Psoas muscle (tissue), 7 donors: ENCODE measurements at regions not wholly inside any gene's neighbourhood (a gene's known extent, or its start where the extent isn't known, plus 50 kb on each side); places are given as distances from the start of the nearest gene placed in this dataset.

Source experiments
- ATAC-seq, 4 donors: fragments of 200-7000 bp; cut with Tn5 transposase; one replicate each; pipeline ENCODE4 v1.9.1; 2020; ENCODE audit warnings: moderate library complexity in 3 of 4, mild to moderate bottlenecking in 2 of 4
- DNase-seq, 2 donors: peaks; one replicate each; pipeline ENCODE4 v3.0.0-alpha.2; 2020
- H3K27ac ChIP-seq: fragments of 200-600 bp; one replicate; pipeline ENCODE4 v1.8.0; 2022
- H3K27me3 ChIP-seq, 3 donors: fragments of 200-600 bp in 1 of 3; one replicate each; pipeline versions ENCODE4 v1.6.1 to v1.8.0; 2013 to 2022; ENCODE audit warnings: low read length in 2 of 3, mild to moderate bottlenecking in 2 of 3, moderate library complexity in 1 of 3; ENCODE audit not compliant: insufficient read depth in 3 of 3
- H3K36me3 ChIP-seq, 2 donors: fragments of 200-600 bp in 1 of 2; one replicate each; pipeline versions ENCODE4 v1.6.1 to v1.8.0; 2013 to 2022; ENCODE audit warnings: low read depth in 1 of 2, mild to moderate bottlenecking in 1 of 2, moderate library complexity in 1 of 2; ENCODE audit not compliant: insufficient read depth in 1 of 2
- H3K4me1 ChIP-seq: fragments of 200-600 bp; one replicate; pipeline ENCODE4 v1.8.0; 2022
- H3K4me3 ChIP-seq: fragments of 200-600 bp; one replicate; pipeline ENCODE4 v1.8.0; 2022; ENCODE audit warnings: mild to moderate bottlenecking
- H3K9me3 ChIP-seq: fragments of 200-600 bp; one replicate; pipeline ENCODE4 v1.8.0; 2022
- WGBS, 3 donors: extraction: QIAGEN DNeasy Blood & Tissue Kit; methylation state at CpG; one replicate each; pipeline versions ENCODE4 v1.1.6 to v1.1.7; 2013; 5-methylcytosine and 5-hydroxymethylcytosine counted together
- intact Hi-C, 2 donors: fragments of 100-400 bp; cut with DNase I; formaldehyde crosslinking; loops; one replicate each; pipeline versions ENCODE4 v1.11.0 to v1.14.2; 2022
- TF ChIP-seq, protein P1 (sequence below): fragments of 200-600 bp; IDR thresholded peaks from one replicate; pipeline ENCODE4 v1.8.0; 2022; ENCODE audit warnings: antibody characterized with exemption
- donor health status: healthy with polysubstance abuse.
- donor health status: DM: no; HTN: no; CAD: no; lungs with moderate emphysema.
- donor health status: Bipolar disorder and iron deficiency.
- donor health status: healthy.
- donor health status: DM: yes; HTN: yes; CAD: no.
- donor health status: DM: no; HTN: no; CAD: no.
- donor health status: DM: yes; HTN: yes; CAD: no.

DNA sequence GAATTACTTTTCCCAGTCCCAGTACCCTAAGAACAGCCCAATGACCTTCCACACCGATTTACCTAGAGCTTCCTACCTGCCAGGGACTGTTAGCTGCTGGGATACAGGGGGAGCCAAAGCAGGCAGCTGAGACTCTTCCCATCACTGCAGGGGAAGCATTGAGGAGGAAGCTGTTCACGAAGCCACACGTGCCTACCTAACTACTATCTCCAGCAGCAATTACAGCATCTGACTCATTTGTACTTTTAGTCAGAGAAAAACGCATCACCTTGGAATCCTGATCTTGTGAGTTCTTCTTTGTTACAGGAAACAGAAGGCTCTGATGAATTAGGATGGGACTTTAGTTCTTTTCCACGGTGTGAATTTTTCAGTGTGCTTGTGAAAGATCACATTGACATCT, 113.7 kb upstream of the DHX40 start:
- ATAC-seq = no peak
- intact Hi-C loops = no loop called here

DNA sequence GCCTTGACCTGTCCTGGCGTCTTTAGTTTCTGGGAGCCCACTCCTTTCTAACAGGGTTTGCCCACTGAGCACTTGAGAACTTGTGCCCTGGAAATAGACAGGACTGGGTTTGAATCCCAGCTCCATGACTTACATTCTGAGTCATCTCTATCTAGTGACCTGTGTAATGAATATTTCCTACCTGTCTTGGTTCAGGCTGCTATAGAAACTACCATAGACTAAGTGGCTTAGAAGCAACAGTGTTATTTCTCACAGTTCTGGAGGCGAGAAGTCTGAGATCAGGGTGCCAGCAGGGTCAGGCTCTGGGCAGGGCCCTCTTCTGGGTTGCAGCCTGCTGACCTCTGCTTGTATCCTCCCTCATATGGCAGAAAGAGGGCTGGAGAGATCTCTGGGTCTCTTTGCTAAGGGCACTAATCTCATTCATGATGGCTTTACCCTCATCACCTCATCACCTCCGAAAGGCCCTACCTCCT, 110.7 kb upstream of the DHX40 start:
- Histone ChIP-seq H3K4me3 (no peak overlapping the region), H3K4me1 (no peaks in the 10 kb centered on the region), H3K27ac (no peak overlapping the region), H3K9me3 (no peaks in the 10 kb centered on the region), H3K36me3 (no peaks in the 10 kb centered on the region), H3K27me3 (no peaks in the 10 kb centered on the region)
- TF ChIP-seq, protein P1, sequence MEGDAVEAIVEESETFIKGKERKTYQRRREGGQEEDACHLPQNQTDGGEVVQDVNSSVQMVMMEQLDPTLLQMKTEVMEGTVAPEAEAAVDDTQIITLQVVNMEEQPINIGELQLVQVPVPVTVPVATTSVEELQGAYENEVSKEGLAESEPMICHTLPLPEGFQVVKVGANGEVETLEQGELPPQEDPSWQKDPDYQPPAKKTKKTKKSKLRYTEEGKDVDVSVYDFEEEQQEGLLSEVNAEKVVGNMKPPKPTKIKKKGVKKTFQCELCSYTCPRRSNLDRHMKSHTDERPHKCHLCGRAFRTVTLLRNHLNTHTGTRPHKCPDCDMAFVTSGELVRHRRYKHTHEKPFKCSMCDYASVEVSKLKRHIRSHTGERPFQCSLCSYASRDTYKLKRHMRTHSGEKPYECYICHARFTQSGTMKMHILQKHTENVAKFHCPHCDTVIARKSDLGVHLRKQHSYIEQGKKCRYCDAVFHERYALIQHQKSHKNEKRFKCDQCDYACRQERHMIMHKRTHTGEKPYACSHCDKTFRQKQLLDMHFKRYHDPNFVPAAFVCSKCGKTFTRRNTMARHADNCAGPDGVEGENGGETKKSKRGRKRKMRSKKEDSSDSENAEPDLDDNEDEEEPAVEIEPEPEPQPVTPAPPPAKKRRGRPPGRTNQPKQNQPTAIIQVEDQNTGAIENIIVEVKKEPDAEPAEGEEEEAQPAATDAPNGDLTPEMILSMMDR = no peak
- 84 to 93% (median 89%) methylated on average over 3 of the region's 3 CpGs for WGBS, 3 donors
- intact Hi-C loops = no loop called here
- no peak for ATAC-seq
- DNase-seq = no peak

More for the DNA sequence above, 113.7 kb upstream of the DHX40 start:
- WGBS, 3 donors = 47 to 50% (median 48%) methylated on average over 5 of the region's 5 CpGs
- Histone ChIP-seq H3K36me3 (no peaks in the 10 kb centered on the region), H3K27ac (no peak overlapping the region), H3K27me3 (no peaks in the 10 kb centered on the region), H3K4me3 (no peak overlapping the region), H3K4me1 (no peaks in the 10 kb centered on the region), H3K9me3 (no peaks in the 10 kb centered on the region)
- no peak for DNase-seq
- TF ChIP-seq, protein P1 = no peak

DNA sequence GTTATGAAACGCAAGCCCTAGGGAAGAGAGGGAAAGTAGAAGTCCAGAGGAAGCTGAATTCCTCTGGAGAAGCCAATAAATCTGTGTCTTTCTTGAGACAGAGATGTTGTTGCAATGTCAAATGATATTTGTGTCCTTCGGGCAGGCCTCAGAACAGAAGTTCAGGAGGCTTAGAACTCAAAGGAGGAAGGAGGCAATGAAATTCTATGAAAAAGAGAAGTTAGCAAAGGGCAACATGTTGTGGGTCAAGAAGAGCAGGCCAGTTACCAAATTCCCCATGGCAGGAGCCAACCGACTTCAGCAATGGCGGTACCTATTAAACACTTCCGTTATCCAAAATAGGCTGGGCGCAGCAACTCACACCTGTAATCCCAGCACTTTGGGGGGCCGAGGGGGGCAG, 109.0 kb upstream of the DHX40 start:
- ATAC-seq (no peak), DNase-seq (no peak)
- no peaks in the 10 kb centered on the region for H3K27me3 ChIP-seq
- no peak overlapping the region for H3K27ac ChIP-seq
- 87 to 93% (median 90%) methylated on average over 7 of the region's 7 CpGs for WGBS, 3 donors
- no peaks in the 10 kb centered on the region for H3K9me3 ChIP-seq
- H3K4me1 ChIP-seq = no peaks in the 10 kb centered on the region
- TF ChIP-seq, protein P1 = no peak
- no peak overlapping the region for H3K4me3 ChIP-seq
- intact Hi-C loops = no loop called here
- no peaks in the 10 kb centered on the region for H3K36me3 ChIP-seq

DNA sequence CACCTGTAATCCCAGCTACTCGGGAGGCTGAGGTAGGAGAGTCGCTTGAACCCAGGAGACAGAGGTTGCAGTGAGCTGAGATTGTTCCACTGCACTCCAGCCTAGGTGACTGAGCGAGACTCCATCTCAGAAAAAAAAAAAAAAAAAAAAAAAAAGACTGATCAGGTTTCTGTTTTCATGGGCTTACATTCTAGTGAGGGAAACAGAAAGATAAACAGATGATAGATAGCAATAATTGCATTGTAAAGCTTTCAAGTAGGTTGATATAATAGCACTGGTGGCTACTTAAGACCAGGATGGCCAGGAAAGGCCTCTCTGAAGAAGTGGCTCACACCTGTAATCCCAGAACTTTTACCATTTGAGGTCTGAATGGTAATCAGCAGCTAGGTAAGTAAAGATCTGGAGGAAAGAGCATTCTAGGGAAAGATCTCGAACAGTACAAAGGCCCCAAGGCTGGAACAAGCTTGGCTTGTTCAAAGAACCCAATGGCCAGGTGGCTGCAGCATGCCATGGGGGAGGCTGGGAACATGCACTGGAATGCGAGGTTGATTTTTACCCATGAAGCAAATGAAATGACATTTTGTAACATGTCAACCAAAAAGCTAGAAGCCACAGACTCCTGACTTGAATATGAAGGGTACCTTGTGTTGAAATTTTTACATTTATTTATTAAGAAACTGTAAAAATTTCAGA, 108.3 kb upstream of the DHX40 start:
- Histone ChIP-seq H3K36me3 (no peaks in the 10 kb centered on the region), H3K4me1 (no peaks in the 10 kb centered on the region), H3K9me3 (no peaks in the 10 kb centered on the region), H3K27ac (no peak overlapping the region), H3K4me3 (no peak overlapping the region), H3K27me3 (no peaks in the 10 kb centered on the region)
- intact Hi-C loops = no loop called here
- WGBS, 3 donors = 86 to 94% (median 87%) methylated on average over 4 to 5 of the region's 5 CpGs
- DNase-seq (no peak), ATAC-seq (no peak)
- TF ChIP-seq, protein P1 = no peak

DNA sequence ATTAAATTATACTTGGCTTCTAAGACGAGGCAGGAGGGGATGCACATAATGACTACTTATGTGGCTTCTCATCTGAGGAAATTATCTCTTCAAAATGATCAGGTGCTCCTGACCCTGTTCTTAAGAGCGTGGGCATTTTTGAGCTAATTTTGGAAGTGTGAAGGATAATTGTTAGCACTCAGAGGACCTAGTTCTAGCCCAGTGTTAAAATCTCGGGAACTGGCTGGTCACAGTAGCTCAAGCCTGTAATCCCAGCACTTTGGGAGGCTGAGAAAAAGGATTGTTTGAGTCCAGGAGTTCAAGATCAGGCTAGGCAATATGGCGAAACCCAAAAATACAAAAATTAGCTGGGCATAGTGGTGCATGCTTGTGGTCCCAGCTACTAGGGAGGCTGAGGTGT, 103.0 kb upstream of the DHX40 start:
- intact Hi-C loops = no loop called here
- WGBS, 3 donors = 81 to 88% (median 85%) methylated on average over 4 of the region's 4 CpGs
- Histone ChIP-seq H3K4me3 (no peak overlapping the region), H3K27ac (no peak overlapping the region), H3K36me3 (no peaks in the 10 kb centered on the region), H3K4me1 (no peaks in the 10 kb centered on the region), H3K9me3 (no peaks in the 10 kb centered on the region), H3K27me3 (no peaks in the 10 kb centered on the region)
- TF ChIP-seq, protein P1 = no peak
- DNase-seq (no peak), ATAC-seq (no peak)
